GM12878 (cell line): ENCODE measurements at regions not wholly inside any gene's neighbourhood (a gene's known extent, or its start where the extent isn't known, plus 50 kb on each side); places are given as distances from the start of the nearest gene placed in this dataset.

Experiments used
- ATAC-seq: fragments of 200-7000 bp; cut with Tn5 transposase; 3 replicates; pipeline ENCODE4 v1.9.1; 2020; ENCODE audit warnings: mild to moderate bottlenecking, moderate library complexity
- BruUV-seq: library from RNA; stranded (reverse); fragments of 400-500 nt; replicated peaks from 2 replicates; lab custom pipeline; 2021; lab: Mats Ljungman, UMichigan
- CTCF ChIA-PET: fragments of 300-600 bp; sonication (Branson Sonifier 250); formaldehyde crosslinking; extraction: SDS; loops from one replicate; lab custom pipeline; 2021; ENCODE audit warnings: inconsistent platforms; lab: Yijun Ruan, JAX
- POLR2A ChIA-PET: fragments of 350-600 bp; formaldehyde crosslinking; extraction: SDS; loops from one replicate; lab custom pipeline; 2021; ENCODE audit warnings: inconsistent platforms; lab: Charles Lee
- RAD21 ChIA-PET: fragments of 300-600 bp; sonication (Branson Sonifier 250); formaldehyde crosslinking; loops from one replicate; lab custom pipeline; 2023; ENCODE audit warnings: antibody characterized with exemption; ENCODE audit not compliant: unreplicated experiment; lab: Charles Lee
- SMC1A ChIA-PET: fragments of 300-600 bp; sonication (Branson Sonifier 250); formaldehyde crosslinking; loops from one replicate; lab custom pipeline; 2023; ENCODE audit not compliant: unreplicated experiment, uncharacterized antibody; lab: Charles Lee
- DNase-seq: peaks from one replicate; pipeline ENCODE4 v3.0.0-alpha.2; 2011; ENCODE audit warnings: low read depth, low spot score
- FAIRE-seq: peaks from 3 replicates; lab custom pipeline; 2011; peaks lifted over from hg19 to GRCh38; lab: Jason Lieb, UNC
- H2AFZ ChIP-seq: 2 replicates; pipeline ENCODE4 v1.6.0; 2011; ENCODE audit warnings: low read depth, low read length, control low read depth; ENCODE audit not compliant: control insufficient read depth
- H3K27ac ChIP-seq: 2 replicates; pipeline ENCODE4 v1.5.1; 2011; ENCODE audit warnings: control low read depth; ENCODE audit not compliant: control insufficient read depth, insufficient read depth
- H3K27me3 ChIP-seq, 2 experiments: replicated peaks in 1 of 2; 2 replicates each; pipeline versions ENCODE4 v1.6.0 to v1.6.1; 2011; ENCODE audit warnings: low read length in 1 of 2; ENCODE audit not compliant: control insufficient read depth in 2 of 2, insufficient read depth in 2 of 2
- H3K36me3 ChIP-seq, 2 experiments: 2 replicates each; pipeline ENCODE4 v1.5.1; 2011; ENCODE audit warnings: low read length in 1 of 2; ENCODE audit not compliant: control insufficient read depth in 2 of 2, insufficient read depth in 2 of 2
- H3K4me1 ChIP-seq: 2 replicates; pipeline ENCODE4 v1.6.1; 2011; ENCODE audit warnings: mild to moderate bottlenecking, low read length, moderate library complexity, mixed read lengths; ENCODE audit not compliant: control insufficient read depth, insufficient read depth
- H3K4me2 ChIP-seq: 2 replicates; pipeline ENCODE4 v1.6.0; 2011; ENCODE audit warnings: control low read depth; ENCODE audit not compliant: control insufficient read depth, insufficient read depth
- H3K4me3 ChIP-seq: fragments of 200-600 bp; sonication (generic); 2 replicates; pipeline ENCODE4 v1.5.1; 2016
- H3K79me2 ChIP-seq: 2 replicates; pipeline ENCODE4 v1.6.0; 2011; ENCODE audit warnings: low read length; ENCODE audit not compliant: control insufficient read depth, insufficient read depth
- H3K9ac ChIP-seq: 2 replicates; pipeline ENCODE4 v1.8.0; 2011; ENCODE audit warnings: low read length, control low read depth, mixed read lengths; ENCODE audit not compliant: control insufficient read depth, insufficient read depth
- H3K9me3 ChIP-seq: replicated peaks from 3 replicates; pipeline ENCODE4 v1.5.1; 2011; ENCODE audit warnings: mild to moderate bottlenecking, low read length; ENCODE audit not compliant: control insufficient read depth, insufficient read depth
- H4K20me1 ChIP-seq: 2 replicates; pipeline ENCODE4 v1.6.0; 2011; ENCODE audit not compliant: control insufficient read depth, insufficient read depth
- CEBPB ChIP-seq, 2 experiments: fragments of 150-350 bp in 1 of 2; IDR thresholded peaks; 2 replicates each; pipeline ENCODE4 v1.6.1; 2012 to 2014; ENCODE audit warnings: low read depth in 2 of 2, low read length in 2 of 2, borderline replicate concordance in 1 of 2, inconsistent platforms in 1 of 2
- CTCF ChIP-seq, 3 experiments: IDR thresholded peaks in 2 of 3; conservative IDR thresholded peaks in 1 of 3; 2 replicates each; pipeline ENCODE4 v1.5.1; 2011; ENCODE audit warnings: low read depth in 3 of 3, low read length in 3 of 3, mild to moderate bottlenecking in 3 of 3, control low read depth in 2 of 3, moderate library complexity in 2 of 3, inconsistent platforms in 1 of 3, mixed read lengths in 1 of 3; ENCODE audit not compliant: control insufficient read depth in 2 of 3, insufficient read depth in 1 of 3; ENCODE audit errors: extremely low read depth in 1 of 3
- FOXK2 ChIP-seq: fragments of 450-650 bp; IDR thresholded peaks from 2 replicates; pipeline ENCODE4 v1.6.1; 2017; ENCODE audit warnings: mild to moderate bottlenecking, moderate library complexity
- IKZF1 ChIP-seq: fragments of 450-650 bp; conservative IDR thresholded peaks from 2 replicates; pipeline ENCODE4 v1.6.1; 2017; ENCODE audit warnings: antibody characterized with exemption, mild to moderate bottlenecking
- NBN ChIP-seq: fragments of 450-650 bp; IDR thresholded peaks from 2 replicates; pipeline ENCODE4 v1.6.1; 2016
- NR2C2 ChIP-seq: IDR thresholded peaks from 2 replicates; pipeline ENCODE4 v1.6.1; 2011; ENCODE audit warnings: borderline replicate concordance, low read depth; ENCODE audit not compliant: control insufficient read depth, insufficient read length
- SMC3 ChIP-seq: IDR thresholded peaks from 2 replicates; pipeline ENCODE4 v1.6.1; 2011; ENCODE audit warnings: low read length, improper control_type of control experiment, borderline replicate concordance
- STAT3 ChIP-seq: IDR thresholded peaks from 2 replicates; pipeline ENCODE4 v1.6.1; 2011; ENCODE audit warnings: low read depth, low read length, improper control_type of control experiment
- TCF7 ChIP-seq: IDR thresholded peaks from 2 replicates; pipeline ENCODE4 v1.6.1; 2014; ENCODE audit warnings: antibody characterized with exemption, borderline replicate concordance
- USF1 ChIP-seq: IDR thresholded peaks from 2 replicates; pipeline ENCODE4 v1.6.1; 2011; ENCODE audit warnings: borderline replicate concordance, low read depth, mild to moderate bottlenecking, moderate library complexity, mixed read lengths, low read length; ENCODE audit not compliant: insufficient read depth; ENCODE audit errors: extremely low read length
- YBX1 ChIP-seq: fragments of 450-650 bp; IDR thresholded peaks from 2 replicates; pipeline ENCODE4 v1.6.1; 2016; ENCODE audit warnings: antibody characterized with exemption
- ZBTB11 ChIP-seq: fragments of 450-650 bp; formaldehyde crosslinking; IDR thresholded peaks from 2 replicates; pipeline ENCODE4 v1.5.0; 2022; ENCODE audit warnings: mild to moderate bottlenecking, missing genetic modification characterization
- ZNF217 ChIP-seq: fragments of 450-650 bp; IDR thresholded peaks from 2 replicates; pipeline ENCODE4 v1.6.1; 2017; ENCODE audit warnings: antibody characterized with exemption, mild to moderate bottlenecking
- WGBS: methylation state at CpG from one replicate; pipeline ENCODE4 v1.1.6; 2016; ENCODE audit warnings: low lambda C conversion rate; ENCODE audit not compliant: insufficient replicate concordance, insufficient coverage; ENCODE audit errors: missing lambda C conversion rate; 5-methylcytosine and 5-hydroxymethylcytosine counted together
- in situ Hi-C: fragments of 300-500 bp; cut with MboI; formaldehyde crosslinking; loops from 9 replicates; pipeline ENCODE4 v1.14.3; 2018; ENCODE audit warnings: mixed read lengths
- intact Hi-C: fragments of 100-400 bp; cut with micrococcal nuclease; formaldehyde crosslinking; loops from one replicate; pipeline ENCODE4 v1.14.2; 2022; ENCODE audit not compliant: unreplicated experiment
- TF ChIP-seq, protein P1 (sequence below): fragments of 450-650 bp; IDR thresholded peaks from 2 replicates; pipeline ENCODE4 v1.6.1; 2017; ENCODE audit warnings: mild to moderate bottlenecking

DNA sequence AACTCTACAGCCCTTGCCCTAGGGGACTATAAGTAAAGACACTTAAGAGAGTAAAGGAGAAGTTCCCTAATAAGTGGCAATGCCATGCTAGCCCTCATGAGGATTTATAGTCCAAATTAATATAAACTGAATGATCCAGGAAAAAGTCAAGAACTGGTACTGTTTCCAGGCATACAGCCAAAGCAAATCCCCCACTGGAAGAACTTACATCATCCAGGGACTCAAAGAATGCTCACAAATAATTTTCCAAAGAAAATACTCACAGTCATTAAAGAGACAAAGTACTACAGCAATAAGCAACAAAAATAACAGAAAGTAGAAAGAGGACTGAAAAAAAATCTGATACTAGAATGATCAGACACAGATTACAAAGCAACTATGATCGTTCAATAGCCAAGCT lies 79.7 kb upstream of the RAP1B start (continued):
- TF ChIP-seq, protein P1, sequence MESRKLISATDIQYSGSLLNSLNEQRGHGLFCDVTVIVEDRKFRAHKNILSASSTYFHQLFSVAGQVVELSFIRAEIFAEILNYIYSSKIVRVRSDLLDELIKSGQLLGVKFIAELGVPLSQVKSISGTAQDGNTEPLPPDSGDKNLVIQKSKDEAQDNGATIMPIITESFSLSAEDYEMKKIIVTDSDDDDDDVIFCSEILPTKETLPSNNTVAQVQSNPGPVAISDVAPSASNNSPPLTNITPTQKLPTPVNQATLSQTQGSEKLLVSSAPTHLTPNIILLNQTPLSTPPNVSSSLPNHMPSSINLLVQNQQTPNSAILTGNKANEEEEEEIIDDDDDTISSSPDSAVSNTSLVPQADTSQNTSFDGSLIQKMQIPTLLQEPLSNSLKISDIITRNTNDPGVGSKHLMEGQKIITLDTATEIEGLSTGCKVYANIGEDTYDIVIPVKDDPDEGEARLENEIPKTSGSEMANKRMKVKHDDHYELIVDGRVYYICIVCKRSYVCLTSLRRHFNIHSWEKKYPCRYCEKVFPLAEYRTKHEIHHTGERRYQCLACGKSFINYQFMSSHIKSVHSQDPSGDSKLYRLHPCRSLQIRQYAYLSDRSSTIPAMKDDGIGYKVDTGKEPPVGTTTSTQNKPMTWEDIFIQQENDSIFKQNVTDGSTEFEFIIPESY: no peak

DNA sequence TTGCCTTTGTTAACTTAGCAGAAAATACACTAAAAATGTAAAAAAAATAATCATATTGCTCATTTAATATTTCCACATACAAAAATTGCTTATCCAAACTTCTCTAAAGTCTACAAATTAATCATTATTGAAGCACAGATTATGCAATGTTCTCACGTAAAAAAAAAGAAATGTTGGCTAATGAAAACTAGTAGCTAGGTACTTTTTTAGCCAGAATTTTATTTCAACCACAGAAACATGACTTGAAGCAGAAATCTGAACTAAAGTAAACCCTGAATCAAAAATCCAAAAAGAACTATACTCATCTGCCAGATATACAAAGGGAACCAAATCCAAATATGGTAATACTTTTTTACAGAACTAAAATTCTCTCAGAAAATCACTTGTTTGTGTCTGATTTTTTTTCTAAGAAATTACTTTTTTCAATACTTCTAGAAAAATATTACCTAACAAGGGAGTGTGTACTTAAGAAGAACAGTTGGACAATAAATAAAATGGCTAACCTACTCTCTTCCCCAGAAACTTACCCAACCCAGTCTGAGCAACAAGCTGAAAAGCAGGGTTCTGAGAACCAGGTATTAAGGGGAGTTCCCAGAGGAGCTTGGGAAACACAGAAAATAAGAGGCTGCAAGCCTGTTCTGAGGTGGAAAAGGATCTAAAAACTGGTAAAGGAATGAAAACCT lies 78.4 kb upstream of the RAP1B start:
- ChIA-PET SMC1A (interaction anchor here (0.8 to 1.4 kb wide), 7 partner anchors 11 to 89 kb away, joined by 3 to 5 read pairs (median 3); no protein-coding TSS in a partner anchor), RAD21 (interaction anchor here (2.0 kb wide), 1 partner anchor 37 kb away, joined by 4 read pairs; no protein-coding TSS in a partner anchor), CTCF (interaction anchor here (1.3 kb wide), 1 partner anchor 83 kb away, joined by 3 read pairs; no protein-coding TSS in a partner anchor), POLR2A (interaction anchor here (0.6 kb wide), 5 partner anchors 21 to 1053 kb away, joined by 3 to 6 read pairs (median 3); no protein-coding TSS in a partner anchor)
- H3K4me1 ChIP-seq: no peaks in the 10 kb centered on the region
- no peaks in the 10 kb centered on the region for H3K79me2 ChIP-seq
- no peak overlapping the region for H3K4me2 ChIP-seq
- H3K36me3 ChIP-seq: no peaks in the 10 kb centered on the region
- FAIRE-seq (peak; percentile 49), DNase-seq (no peak), ATAC-seq (peak; percentile 61)
- H3K9me3 ChIP-seq: no peaks in the 10 kb centered on the region; the same call in 2 of the 3 replicates
- no TSS peak for BruUV-seq
- H4K20me1 ChIP-seq: no peaks in the 10 kb centered on the region
- H3K27me3 ChIP-seq: no peaks in the 10 kb centered on the region
- intact Hi-C loops (no loop called here), in situ Hi-C loops (no loop called here)
- H3K9ac ChIP-seq: no peak overlapping the region
- H3K4me3 ChIP-seq: no peak overlapping the region
- WGBS: 90% methylated on average over 1 of the region's 1 CpG
- no peak overlapping the region for H3K27ac ChIP-seq
- no peak overlapping the region; the same call in 1 of the 2 replicates for H2AFZ ChIP-seq
- TF ChIP-seq CTCF (IDR thresholded peaks at IDR 0.05 in 2 of 3, conservative IDR thresholded peaks at IDR 0.05 in 1 of 3; ENCODE audit: control insufficient read depth in 2 of 3, extremely low read depth in 1 of 3, insufficient read depth in 1 of 3, low read depth in 3 of 3, low read length in 3 of 3): no peak
- TF ChIP-seq TCF7: no peak
- no peak for TF ChIP-seq FOXK2
- no peak for TF ChIP-seq STAT3
- no peak for TF ChIP-seq NBN
- no peak for TF ChIP-seq NR2C2
- no peak for TF ChIP-seq IKZF1
- no peak for TF ChIP-seq YBX1
- TF ChIP-seq CEBPB (IDR thresholded peaks at IDR 0.05; ENCODE audit: borderline replicate concordance in 1 of 2, low read depth in 2 of 2, low read length in 2 of 2): no peak
- TF ChIP-seq USF1: no peak
- no peak for TF ChIP-seq SMC3
- TF ChIP-seq ZNF217: no peak
- no peak for TF ChIP-seq ZBTB11 (CRISPR knock-in tag)
